ENCODE measurements at regions not wholly inside any gene's neighbourhood (a gene's known extent, or its start where the extent isn't known, plus 50 kb on each side); places are given as distances from the start of the nearest gene placed in this dataset.

DNA sequence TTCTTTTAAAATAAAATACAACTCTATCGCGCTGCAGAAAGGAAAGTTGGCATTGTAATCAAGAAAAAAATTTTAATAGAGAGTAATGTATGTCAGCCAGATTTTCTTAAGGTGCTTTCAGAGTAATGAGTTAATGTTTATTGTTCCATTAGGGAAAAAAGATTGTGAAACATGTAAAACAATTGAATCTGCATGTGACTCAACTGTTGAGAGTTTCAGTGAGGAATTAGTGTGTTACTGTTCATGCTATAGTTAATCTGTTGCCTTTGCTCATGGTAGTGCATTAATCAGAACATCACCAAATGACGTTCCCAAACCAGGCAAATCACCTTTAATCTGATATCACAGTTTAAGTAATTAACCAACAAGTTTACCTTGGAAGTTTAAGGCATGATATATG lies 600.5 kb downstream of the NR2F1-AS1 start:
- Mint-ChIP-seq H3K27me3 (no peaks in the 10 kb centered on the region), H3K27ac (no peak overlapping the region), H3K4me1 (no peaks in the 10 kb centered on the region), H3K4me3 (no peak overlapping the region), H3K9me3 (ENCODE audit: insufficient read depth) (peaks cover 2% of the 10 kb centered on the region)
- intact Hi-C loops (cut with micrococcal nuclease), result no loop called here
- ATAC-seq (ENCODE audit: low read depth), result no peak
- no peaks in the 10 kb centered on the region for H4K20me1 ChIP-seq (ENCODE audit: control insufficient read depth, insufficient read depth, low read length, poor library complexity, severe bottlenecking)
- H3K36me3 ChIP-seq (replicated peaks in 1 of 2; ENCODE audit: control extremely low read depth in 1 of 2, control insufficient read depth in 1 of 2, extremely low read depth in 1 of 2, insufficient read depth in 2 of 2, low read length in 1 of 2), result no peaks in the 10 kb centered on the region
- no peak for TF ChIP-seq EZH2 (IDR thresholded peaks at IDR 0.05; ENCODE audit: borderline replicate concordance, insufficient read depth, low read depth, low read length, poor library complexity, severe bottlenecking)
- TF ChIP-seq, protein P1, sequence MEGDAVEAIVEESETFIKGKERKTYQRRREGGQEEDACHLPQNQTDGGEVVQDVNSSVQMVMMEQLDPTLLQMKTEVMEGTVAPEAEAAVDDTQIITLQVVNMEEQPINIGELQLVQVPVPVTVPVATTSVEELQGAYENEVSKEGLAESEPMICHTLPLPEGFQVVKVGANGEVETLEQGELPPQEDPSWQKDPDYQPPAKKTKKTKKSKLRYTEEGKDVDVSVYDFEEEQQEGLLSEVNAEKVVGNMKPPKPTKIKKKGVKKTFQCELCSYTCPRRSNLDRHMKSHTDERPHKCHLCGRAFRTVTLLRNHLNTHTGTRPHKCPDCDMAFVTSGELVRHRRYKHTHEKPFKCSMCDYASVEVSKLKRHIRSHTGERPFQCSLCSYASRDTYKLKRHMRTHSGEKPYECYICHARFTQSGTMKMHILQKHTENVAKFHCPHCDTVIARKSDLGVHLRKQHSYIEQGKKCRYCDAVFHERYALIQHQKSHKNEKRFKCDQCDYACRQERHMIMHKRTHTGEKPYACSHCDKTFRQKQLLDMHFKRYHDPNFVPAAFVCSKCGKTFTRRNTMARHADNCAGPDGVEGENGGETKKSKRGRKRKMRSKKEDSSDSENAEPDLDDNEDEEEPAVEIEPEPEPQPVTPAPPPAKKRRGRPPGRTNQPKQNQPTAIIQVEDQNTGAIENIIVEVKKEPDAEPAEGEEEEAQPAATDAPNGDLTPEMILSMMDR (IDR thresholded peaks at IDR 0.05), result no peak
- ChIA-PET CTCF (interaction anchor here (1.2 kb wide), 1 partner anchor 9 kb away, joined by 3 read pairs; no protein-coding TSS in a partner anchor), POLR2A (no interaction called here)
- H3K27ac ChIP-seq (ENCODE audit: low read length in 2 of 2), result no peak overlapping the region
- H3K4me2 ChIP-seq (replicated peaks; ENCODE audit: low read depth, low read length, poor library complexity, severe bottlenecking), result no peak overlapping the region
- no peaks in the 10 kb centered on the region for H3K79me2 ChIP-seq (ENCODE audit: control insufficient read depth, insufficient read depth, low read length)
- H3K4me1 ChIP-seq (ENCODE audit: control insufficient read depth in 2 of 2, insufficient read depth in 2 of 2, low read length in 2 of 2), result no peaks in the 10 kb centered on the region
- no peaks in the 10 kb centered on the region for H3K27me3 ChIP-seq (replicated peaks in 1 of 4; ENCODE audit: control extremely low read depth in 1 of 4, control insufficient read depth in 3 of 4, insufficient read depth in 4 of 4, low read length in 3 of 4)
- no peak for DNase-seq
- no peak overlapping the region for H2AFZ ChIP-seq (ENCODE audit: insufficient read depth, low read depth, low read length, poor library complexity, severe bottlenecking)
- no peak overlapping the region for H3K4me3 ChIP-seq (ENCODE audit: control extremely low read depth in 1 of 5, extremely low read depth in 1 of 5, insufficient read depth in 1 of 5, low read depth in 2 of 5, low read length in 4 of 5)
- H3K9me3 ChIP-seq (ENCODE audit: control extremely low read depth in 1 of 3, control insufficient read depth in 2 of 3, insufficient read depth in 1 of 3, low read length in 2 of 3), result peaks cover 0 to 3% (median 0%) of the 10 kb centered on the region in 3 donors
- H3K9ac ChIP-seq (ENCODE audit: low read length), result no peak overlapping the region
- no CpG with 5 or more reads among the region's 3 CpGs for WGBS (ENCODE audit: insufficient coverage)

DNA sequence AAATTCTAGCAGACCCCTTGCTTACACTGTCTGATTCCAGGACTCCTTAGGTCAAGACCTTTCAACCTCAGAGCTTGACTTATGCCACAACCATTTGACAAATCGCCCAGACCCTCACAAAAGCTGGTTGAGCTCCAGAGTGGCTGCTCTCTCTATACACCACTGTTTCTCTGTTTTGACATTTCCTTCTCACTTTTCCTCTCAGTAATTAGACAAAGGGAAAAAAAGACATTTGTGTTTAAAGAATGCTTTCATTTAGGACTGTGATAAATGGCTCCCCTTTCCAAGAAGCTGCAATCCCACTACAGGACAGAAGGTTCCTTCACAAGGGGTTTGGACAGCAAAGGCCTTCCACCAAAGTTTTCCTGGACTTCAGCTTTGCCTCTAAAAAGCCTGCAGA lies 601.3 kb downstream of the NR2F1-AS1 start:
- Mint-ChIP-seq H3K4me1 (no peaks in the 10 kb centered on the region), H3K4me3 (no peak overlapping the region), H3K27me3 (no peaks in the 10 kb centered on the region), H3K27ac (no peak overlapping the region), H3K9me3 (ENCODE audit: insufficient read depth) (peaks cover 2% of the 10 kb centered on the region)
- intact Hi-C loops (cut with micrococcal nuclease), result no loop called here
- Histone ChIP-seq H3K4me3 (ENCODE audit: control extremely low read depth in 1 of 5, extremely low read depth in 1 of 5, insufficient read depth in 1 of 5, low read depth in 2 of 5, low read length in 4 of 5) (no peak overlapping the region), H3K4me1 (ENCODE audit: control insufficient read depth in 2 of 2, insufficient read depth in 2 of 2, low read length in 2 of 2) (no peaks in the 10 kb centered on the region), H3K27me3 (replicated peaks in 1 of 4; ENCODE audit: control extremely low read depth in 1 of 4, control insufficient read depth in 3 of 4, insufficient read depth in 4 of 4, low read length in 3 of 4) (no peaks in the 10 kb centered on the region), H3K27ac (ENCODE audit: low read length in 2 of 2) (no peak overlapping the region), H3K79me2 (ENCODE audit: control insufficient read depth, insufficient read depth, low read length) (no peaks in the 10 kb centered on the region), H3K36me3 (replicated peaks in 1 of 2; ENCODE audit: control extremely low read depth in 1 of 2, control insufficient read depth in 1 of 2, extremely low read depth in 1 of 2, insufficient read depth in 2 of 2, low read length in 1 of 2) (no peaks in the 10 kb centered on the region), H4K20me1 (ENCODE audit: control insufficient read depth, insufficient read depth, low read length, poor library complexity, severe bottlenecking) (no peaks in the 10 kb centered on the region), H2AFZ (ENCODE audit: insufficient read depth, low read depth, low read length, poor library complexity, severe bottlenecking) (no peak overlapping the region), H3K9ac (ENCODE audit: low read length) (no peak overlapping the region), H3K4me2 (replicated peaks; ENCODE audit: low read depth, low read length, poor library complexity, severe bottlenecking) (no peak overlapping the region), H3K9me3 (ENCODE audit: control extremely low read depth in 1 of 3, control insufficient read depth in 2 of 3, insufficient read depth in 1 of 3, low read length in 2 of 3) (no peaks in the 10 kb centered on the region)
- ATAC-seq (ENCODE audit: low read depth) (no peak), DNase-seq (no peak)
- ChIA-PET POLR2A (no interaction called here), CTCF (interaction anchor here (1.2 kb wide), 1 partner anchor 10 kb away, joined by 3 read pairs; no protein-coding TSS in a partner anchor)
- TF ChIP-seq, protein P1 (IDR thresholded peaks at IDR 0.05), result no peak
- WGBS (ENCODE audit: insufficient coverage), result no CpG with 5 or more reads among the region's 1 CpG

Measured in B cell (primary cell).